ENCODE measurements at regions not wholly inside any gene's neighbourhood (a gene's known extent, or its start where the extent isn't known, plus 50 kb on each side); places are given as distances from the start of the nearest gene placed in this dataset.
"Not testable (repeated sequence)": the region's sequence is repeated elsewhere in the genome, so short reads cannot be mapped to it uniquely, and the experiment has no call there.

GRCh38 chr11:122210367-122210997 is 94.5 kb upstream of the BLID start:
- DNase-seq (ENCODE audit: low read depth in 4 of 4, low spot score in 3 of 4): no peak

GRCh38 chr11:122209619-122210366 is 93.8 kb upstream of the BLID start:
- peak in 2 of 4 donors; percentile 44 to 52 for DNase-seq (ENCODE audit: low read depth in 4 of 4, low spot score in 3 of 4)

GRCh38 chr11:122207921-122208764 is 92.1 kb upstream of the BLID start:
- no peak for DNase-seq (ENCODE audit: low read depth in 4 of 4, low spot score in 3 of 4)

GRCh38 chr11:122207505-122207904 is 91.5 kb upstream of the BLID start:
- peak in 1 of 4 donors; percentile 51 for DNase-seq (ENCODE audit: low read depth in 4 of 4, low spot score in 3 of 4)

- DNase-seq (ENCODE audit: low read depth in 4 of 4, low spot score in 3 of 4): no peak
Measured at GRCh38 chr11:122205036-122205435, 89.0 kb upstream of the BLID start.

- DNase-seq (ENCODE audit: low read depth in 4 of 4, low spot score in 3 of 4): no peak
Measured at GRCh38 chr11:122204206-122204605, 88.2 kb upstream of the BLID start.

GRCh38 chr11:122202951-122203456 is 87.0 kb upstream of the BLID start:
- peak in 2 of 4 donors; percentile 44 to 49 for DNase-seq (ENCODE audit: low read depth in 4 of 4, low spot score in 3 of 4)

GRCh38 chr11:122202161-122202950 is 86.3 kb upstream of the BLID start:
- DNase-seq (ENCODE audit: low read depth in 4 of 4, low spot score in 3 of 4): peak in 1 of 4 donors; percentile 37

- no peak for DNase-seq (ENCODE audit: low read depth in 4 of 4, low spot score in 3 of 4)
Measured at GRCh38 chr11:122201106-122201505, 85.1 kb upstream of the BLID start.

GRCh38 chr11:122199661-122200060 is 83.6 kb upstream of the BLID start:
- no peak for DNase-seq (ENCODE audit: low read depth in 4 of 4, low spot score in 3 of 4)

GRCh38 chr11:122198291-122198983 is 82.4 kb upstream of the BLID start:
- no peak for DNase-seq (ENCODE audit: low read depth in 4 of 4, low spot score in 3 of 4)

GRCh38 chr11:122197066-122197987 is 81.3 kb upstream of the BLID start:
- no peak for DNase-seq (ENCODE audit: low read depth in 4 of 4, low spot score in 3 of 4)

GRCh38 chr11:122195790-122196189 is 79.8 kb upstream of the BLID start:
- DNase-seq (ENCODE audit: low read depth in 4 of 4, low spot score in 3 of 4): no peak

- DNase-seq (ENCODE audit: low read depth in 4 of 4, low spot score in 3 of 4): not testable (repeated sequence)
Measured at GRCh38 chr11:122193881-122194480, 78.0 kb upstream of the BLID start.

- no peak for DNase-seq (ENCODE audit: low read depth in 4 of 4, low spot score in 3 of 4)
Measured at GRCh38 chr11:122193457-122193856, 77.4 kb upstream of the BLID start.

- no peak for DNase-seq (ENCODE audit: low read depth in 4 of 4, low spot score in 3 of 4)
Measured at GRCh38 chr11:122192634-122193255, 76.7 kb upstream of the BLID start.

- DNase-seq (ENCODE audit: low read depth in 4 of 4, low spot score in 3 of 4): no peak
Measured at GRCh38 chr11:122190768-122191167, 74.8 kb upstream of the BLID start.

GRCh38 chr11:122189229-122189628 is 73.2 kb upstream of the BLID start:
- no peak for DNase-seq (ENCODE audit: low read depth in 4 of 4, low spot score in 3 of 4)

Measured in right renal pelvis (tissue), 4 donors.